Keratinocyte (primary cell): ENCODE measurements at regions not wholly inside any gene's neighbourhood (a gene's known extent, or its start where the extent isn't known, plus 50 kb on each side); places are given as distances from the start of the nearest gene placed in this dataset.

ENCODE experiments used
- DNase-seq: peaks from one replicate; pipeline ENCODE4 v3.0.0-alpha.2; 2011; ENCODE audit warnings: low read depth, missing footprints, low spot score
- FAIRE-seq: peaks from 2 replicates; lab custom pipeline; 2011; peaks lifted over from hg19 to GRCh38; lab: Jason Lieb, UNC
- H2AFZ ChIP-seq: 2 replicates; pipeline ENCODE4 v1.6.0; 2012; ENCODE audit warnings: low read length, control low read depth, inconsistent platforms; ENCODE audit not compliant: control insufficient read depth
- H3K27ac ChIP-seq: 2 replicates; pipeline ENCODE4 v1.5.1; 2011; ENCODE audit warnings: low read length; ENCODE audit not compliant: control insufficient read depth, insufficient read depth
- H3K27me3 ChIP-seq: 3 replicates; pipeline ENCODE4 v1.6.0; 2011; ENCODE audit warnings: low read length; ENCODE audit not compliant: control insufficient read depth, insufficient read depth; ENCODE audit errors: extremely low read depth
- H3K36me3 ChIP-seq, 2 experiments: 2 replicates in 1 of 2; 3 replicates in 1 of 2; pipeline ENCODE4 v1.5.1; 2011; ENCODE audit warnings: low read length in 2 of 2, mild to moderate bottlenecking in 1 of 2; ENCODE audit not compliant: control insufficient read depth in 2 of 2, insufficient read depth in 2 of 2; ENCODE audit errors: extremely low read depth in 1 of 2
- H3K4me1 ChIP-seq: 3 replicates; pipeline ENCODE4 v1.5.1; 2011; ENCODE audit warnings: low read length; ENCODE audit not compliant: control insufficient read depth, insufficient read depth; ENCODE audit errors: extremely low read depth
- H3K4me2 ChIP-seq: 3 replicates; pipeline ENCODE4 v1.6.0; 2011; ENCODE audit warnings: low read depth, low read length; ENCODE audit not compliant: control insufficient read depth, insufficient read depth; ENCODE audit errors: extremely low read depth
- H3K4me3 ChIP-seq, 3 experiments: fragments of 200-600 bp in 1 of 3; sonication (generic) in 1 of 3; 2 replicates in 2 of 3; 3 replicates in 1 of 3; pipeline ENCODE4 v1.5.1; 2011 to 2016; ENCODE audit warnings: low read length in 3 of 3, mild to moderate bottlenecking in 3 of 3, control low read depth in 2 of 3, inconsistent platforms in 1 of 3, low read depth in 1 of 3, mixed read lengths in 1 of 3, mixed run types in 1 of 3, moderate library complexity in 1 of 3; ENCODE audit not compliant: control insufficient read depth in 2 of 3, insufficient read depth in 2 of 3; ENCODE audit errors: extremely low read depth in 1 of 3
- H3K79me2 ChIP-seq: 2 replicates; pipeline ENCODE4 v1.6.0; 2012; ENCODE audit warnings: low read length; ENCODE audit not compliant: control insufficient read depth, insufficient read depth
- H3K9ac ChIP-seq: 3 replicates; pipeline ENCODE4 v1.6.0; 2011; ENCODE audit warnings: low read length; ENCODE audit not compliant: control insufficient read depth, insufficient read depth; ENCODE audit errors: extremely low read depth
- H3K9me1 ChIP-seq: 3 replicates; pipeline ENCODE4 v1.6.0; 2011; ENCODE audit warnings: low read length; ENCODE audit not compliant: control insufficient read depth, insufficient read depth; ENCODE audit errors: extremely low read depth
- H3K9me3 ChIP-seq: 2 replicates; pipeline ENCODE4 v1.5.1; 2012; ENCODE audit warnings: low read depth, low read length; ENCODE audit not compliant: control insufficient read depth
- H4K20me1 ChIP-seq: 3 replicates; pipeline ENCODE4 v1.6.0; 2011; ENCODE audit warnings: low read length; ENCODE audit not compliant: control insufficient read depth, insufficient read depth; ENCODE audit errors: extremely low read depth
- CTCF ChIP-seq, 3 experiments: IDR thresholded peaks in 1 of 3; conservative IDR thresholded peaks in 1 of 3; optimal IDR thresholded peaks in 1 of 3; 2 replicates in 2 of 3; 3 replicates in 1 of 3; pipeline versions ENCODE3 to v1.5.1; 2011; ENCODE audit warnings: low read length in 3 of 3, mild to moderate bottlenecking in 3 of 3, moderate library complexity in 2 of 3, control low read depth in 1 of 3, inconsistent platforms in 1 of 3; ENCODE audit not compliant: insufficient read depth in 2 of 3; ENCODE audit errors: extremely low read depth in 1 of 3
- EZH2 ChIP-seq: IDR thresholded peaks from one replicate; pipeline ENCODE4 v1.6.1; 2012; ENCODE audit warnings: inconsistent platforms, mild to moderate bottlenecking, low read length, moderate library complexity
- dilution Hi-C: fragments of 300-500 bp; cut with MboI; formaldehyde crosslinking; loops from one replicate; pipeline ENCODE4 v1.7.0; 2020; ENCODE audit warnings: low sequenced_read_pairs; ENCODE audit not compliant: extremely low pct_ligation_motif_present

GRCh38 chr17:77756028-77756427 lies 202.5 kb upstream of the TNRC6C start:
- Histone ChIP-seq H3K4me1 (no peaks in the 10 kb centered on the region), H3K27me3 (no peaks in the 10 kb centered on the region), H3K79me2 (no peaks in the 10 kb centered on the region), H3K4me3 (no peak overlapping the region), H3K36me3 (no peaks in the 10 kb centered on the region), H3K9me1 (no peaks in the 10 kb centered on the region), H3K27ac (no peak overlapping the region), H3K9ac (no peak overlapping the region), H3K4me2 (no peak overlapping the region), H2AFZ (no peak overlapping the region), H3K9me3 (peaks cover 4% of the 10 kb centered on the region), H4K20me1 (no peaks in the 10 kb centered on the region)
- dilution Hi-C loops: no loop called here
- FAIRE-seq (no peak), DNase-seq (no peak)
- TF ChIP-seq EZH2 (no peak), CTCF (optimal IDR thresholded peaks at IDR 0.05 in 1 of 3, IDR thresholded peaks at IDR 0.05 in 1 of 3, conservative IDR thresholded peaks at IDR 0.05 in 1 of 3; ENCODE audit: extremely low read depth in 1 of 3, insufficient read depth in 2 of 3, low read length in 3 of 3) (no peak)

GRCh38 chr17:77756846-77757560 lies 201.5 kb upstream of the TNRC6C start:
- H4K20me1 ChIP-seq: no peaks in the 10 kb centered on the region
- H3K79me2 ChIP-seq: no peaks in the 10 kb centered on the region
- no peaks in the 10 kb centered on the region for H3K4me1 ChIP-seq
- peaks cover 4% of the 10 kb centered on the region for H3K9me3 ChIP-seq
- DNase-seq (no peak), FAIRE-seq (no peak)
- no peak overlapping the region for H3K27ac ChIP-seq
- no peaks in the 10 kb centered on the region for H3K27me3 ChIP-seq
- no peaks in the 10 kb centered on the region for H3K9me1 ChIP-seq
- no peak overlapping the region for H3K9ac ChIP-seq
- no peak overlapping the region for H3K4me2 ChIP-seq
- no peak overlapping the region for H2AFZ ChIP-seq
- no peaks in the 10 kb centered on the region for H3K36me3 ChIP-seq
- TF ChIP-seq EZH2 (no peak), CTCF (optimal IDR thresholded peaks at IDR 0.05 in 1 of 3, IDR thresholded peaks at IDR 0.05 in 1 of 3, conservative IDR thresholded peaks at IDR 0.05 in 1 of 3; ENCODE audit: extremely low read depth in 1 of 3, insufficient read depth in 2 of 3, low read length in 3 of 3) (no peak)
- H3K4me3 ChIP-seq: no peak overlapping the region
- dilution Hi-C loops: no loop called here
